VCaP (cell line): ENCODE measurements at regions not wholly inside any gene's neighbourhood (a gene's known extent, or its start where the extent isn't known, plus 50 kb on each side); places are given as distances from the start of the nearest gene placed in this dataset.

Experiments
- H3K27ac ChIP-seq: fragments of 450-650 bp; 2 replicates; pipeline ENCODE4 v1.5.1; 2017
- TF ChIP-seq, protein P1 (sequence below): fragments of 450-650 bp; conservative IDR thresholded peaks from 2 replicates; pipeline ENCODE4 v1.5.1; 2017; ENCODE audit warnings: mild to moderate bottlenecking, moderate library complexity

DNA sequence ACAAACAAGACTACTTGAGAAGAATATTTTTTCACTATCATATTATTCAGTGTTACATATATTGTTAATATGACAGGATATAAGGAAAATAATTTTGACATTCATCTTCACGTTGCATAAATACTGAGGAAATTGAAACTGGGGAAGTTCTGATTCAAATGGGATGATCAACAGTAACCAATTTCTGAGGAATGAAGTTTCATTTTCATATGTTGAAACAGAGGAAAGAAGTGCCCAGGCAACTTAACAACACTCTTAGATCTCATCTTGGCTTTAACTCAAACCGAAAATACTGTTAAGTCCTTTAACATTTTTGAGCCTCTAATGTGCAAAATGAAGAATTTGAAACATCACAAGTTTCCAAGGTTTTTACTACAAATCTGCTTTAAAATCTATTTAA lies 612.2 kb upstream of the VRK2 start:
- TF ChIP-seq, protein P1, sequence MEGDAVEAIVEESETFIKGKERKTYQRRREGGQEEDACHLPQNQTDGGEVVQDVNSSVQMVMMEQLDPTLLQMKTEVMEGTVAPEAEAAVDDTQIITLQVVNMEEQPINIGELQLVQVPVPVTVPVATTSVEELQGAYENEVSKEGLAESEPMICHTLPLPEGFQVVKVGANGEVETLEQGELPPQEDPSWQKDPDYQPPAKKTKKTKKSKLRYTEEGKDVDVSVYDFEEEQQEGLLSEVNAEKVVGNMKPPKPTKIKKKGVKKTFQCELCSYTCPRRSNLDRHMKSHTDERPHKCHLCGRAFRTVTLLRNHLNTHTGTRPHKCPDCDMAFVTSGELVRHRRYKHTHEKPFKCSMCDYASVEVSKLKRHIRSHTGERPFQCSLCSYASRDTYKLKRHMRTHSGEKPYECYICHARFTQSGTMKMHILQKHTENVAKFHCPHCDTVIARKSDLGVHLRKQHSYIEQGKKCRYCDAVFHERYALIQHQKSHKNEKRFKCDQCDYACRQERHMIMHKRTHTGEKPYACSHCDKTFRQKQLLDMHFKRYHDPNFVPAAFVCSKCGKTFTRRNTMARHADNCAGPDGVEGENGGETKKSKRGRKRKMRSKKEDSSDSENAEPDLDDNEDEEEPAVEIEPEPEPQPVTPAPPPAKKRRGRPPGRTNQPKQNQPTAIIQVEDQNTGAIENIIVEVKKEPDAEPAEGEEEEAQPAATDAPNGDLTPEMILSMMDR: no peak
- H3K27ac ChIP-seq: no peak overlapping the region

DNA sequence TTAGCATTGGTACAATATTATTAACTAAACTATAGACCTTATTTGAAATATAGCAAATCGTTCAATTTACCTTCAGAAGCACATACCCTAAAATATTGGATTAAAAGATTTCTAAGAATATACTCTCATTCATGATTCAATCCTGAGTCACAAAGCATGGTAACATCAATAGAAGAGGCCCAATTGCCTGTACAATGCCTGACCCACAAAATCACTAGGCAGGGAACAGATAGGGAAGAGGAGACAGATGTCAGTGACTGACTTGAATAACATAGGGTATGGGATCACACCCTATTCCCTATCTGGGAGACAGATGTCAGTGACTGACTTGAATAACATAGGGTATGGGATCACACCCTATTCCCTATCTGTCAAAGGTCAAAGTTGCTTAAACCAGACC lies 611.6 kb upstream of the VRK2 start:
- TF ChIP-seq, protein P1: no peak
- H3K27ac ChIP-seq: no peak overlapping the region

- TF ChIP-seq, protein P1: no peak
- H3K27ac ChIP-seq: no peak overlapping the region
Observed at GRCh38 chr2:57437077-57437476, 609.5 kb upstream of the VRK2 start.

- TF ChIP-seq, protein P1: no peak
Observed at GRCh38 chr2:57440437-57440836, 606.2 kb upstream of the VRK2 start.

GRCh38 chr2:57443086-57443485 lies 603.5 kb upstream of the VRK2 start:
- TF ChIP-seq, protein P1: no peak

More at GRCh38 chr2:57440437-57440836, 606.2 kb upstream of the VRK2 start:
- no peak overlapping the region for H3K27ac ChIP-seq

GRCh38 chr2:57443973-57444521 lies 602.6 kb upstream of the VRK2 start:
- H3K27ac ChIP-seq: no peak overlapping the region
- TF ChIP-seq, protein P1: no peak

More at GRCh38 chr2:57443086-57443485, 603.5 kb upstream of the VRK2 start:
- H3K27ac ChIP-seq: no peak overlapping the region

GRCh38 chr2:57444752-57445430 lies 601.7 kb upstream of the VRK2 start:
- TF ChIP-seq, protein P1: no peak
- no peak overlapping the region for H3K27ac ChIP-seq
